ENCODE measurements at regions not wholly inside any gene's neighbourhood (a gene's known extent, or its start where the extent isn't known, plus 50 kb on each side); places are given as distances from the start of the nearest gene placed in this dataset.

- no peak overlapping the region for H3K56ac ChIP-seq (ENCODE audit: insufficient read length, low read depth, low read length)
- no peaks in the 10 kb centered on the region for H3K27me3 ChIP-seq (ENCODE audit: insufficient read depth, low read length)
- no peak overlapping the region for H3K14ac ChIP-seq (ENCODE audit: insufficient read depth, low read length)
- no peak overlapping the region for H3K4me3 Mint-ChIP-seq
- H4K91ac ChIP-seq (ENCODE audit: insufficient read length, low read depth, low read length) = no peak overlapping the region
- no peak overlapping the region for H4K8ac ChIP-seq (replicated peaks; ENCODE audit: insufficient read length, low read depth, low read length)
- H3K9me3 ChIP-seq (ENCODE audit: control insufficient read depth, low read depth, low read length) = no peaks in the 10 kb centered on the region
- no peak overlapping the region for H4K5ac ChIP-seq (ENCODE audit: insufficient read length, low read depth, low read length)
- TF ChIP-seq CTCF (conservative IDR thresholded peaks at IDR 0.05) = peak; percentile 75
- no peaks in the 10 kb centered on the region for H4K20me1 ChIP-seq (ENCODE audit: control insufficient read depth, insufficient read depth, insufficient read length)
- H3K4me2 ChIP-seq (ENCODE audit: insufficient read depth, insufficient read length, low read length) = no peak overlapping the region
- H3T11ph ChIP-seq (ENCODE audit: low read length) = no peak overlapping the region
- H3K4me1 Mint-ChIP-seq = no peaks in the 10 kb centered on the region
- no peaks in the 10 kb centered on the region for H3K79me1 ChIP-seq (ENCODE audit: insufficient read depth, low read depth, low read length, poor library complexity, severe bottlenecking)
- H2AK5ac ChIP-seq (ENCODE audit: insufficient read length, low read length) = no peak overlapping the region
- no peak overlapping the region for H2BK5ac ChIP-seq (ENCODE audit: insufficient read length, low read length)
- H3K27ac ChIP-seq (ENCODE audit: insufficient read length, low read depth, low read length) = no peak overlapping the region
- no CpG with 5 or more reads among the region's 4 CpGs for WGBS (ENCODE audit: extremely low coverage, insufficient read length, low lambda C conversion rate)
- no peaks in the 10 kb centered on the region for H3K9me3 Mint-ChIP-seq
- no peak overlapping the region for H2BK12ac ChIP-seq (ENCODE audit: insufficient read length, low read depth, low read length)
- H3K27ac Mint-ChIP-seq = no peak overlapping the region
- H3K23me2 ChIP-seq (ENCODE audit: insufficient read length, low read depth, low read length, poor library complexity, severe bottlenecking) = no peaks in the 10 kb centered on the region
- H2BK15ac ChIP-seq (ENCODE audit: low read depth, low read length) = no peak overlapping the region
- H2BK120ac ChIP-seq (ENCODE audit: low read depth, low read length, poor library complexity, severe bottlenecking) = no peak overlapping the region
- no peak overlapping the region for H2BK20ac ChIP-seq (ENCODE audit: low read depth, low read length, poor library complexity, severe bottlenecking)
- no peak overlapping the region for H3K4ac ChIP-seq (ENCODE audit: low read depth, low read length)
- H3K4me1 ChIP-seq (ENCODE audit: insufficient read depth, low read length) = no peaks in the 10 kb centered on the region
- no peak overlapping the region for H2AFZ ChIP-seq (ENCODE audit: low read length)
- no peak overlapping the region for H3K9ac ChIP-seq (ENCODE audit: extremely low read depth, insufficient read length, low read length)
- H3K27me3 Mint-ChIP-seq (ENCODE audit: low read depth) = no peaks in the 10 kb centered on the region
- no peak overlapping the region for H3K18ac ChIP-seq (ENCODE audit: insufficient read length, low read depth, low read length)
- H3K79me2 ChIP-seq (ENCODE audit: insufficient read depth, low read length) = no peaks in the 10 kb centered on the region
- H3K23ac ChIP-seq (ENCODE audit: insufficient read length, low read depth, low read length) = no peak overlapping the region
- H3K36me3 Mint-ChIP-seq (ENCODE audit: insufficient read depth in 1 of 3, low read depth in 3 of 3) = no peaks in the 10 kb centered on the region
- DNase-seq = peak; percentile 53
Measured at GRCh38 chr9:116000748-116001329, 152.8 kb upstream of the PAPPA start.
